GM21576 (cell line): ENCODE measurements at regions not wholly inside any gene's neighbourhood (a gene's known extent, or its start where the extent isn't known, plus 50 kb on each side); places are given as distances from the start of the nearest gene placed in this dataset.

Source experiments
- ATAC-seq: cut with Tn5 transposase; IDR thresholded peaks from one replicate; pipeline ENCODE4 v1.9.1; 2021; ENCODE audit warnings: mild to moderate bottlenecking, moderate library complexity; ENCODE audit not compliant: unreplicated experiment

- no peak for ATAC-seq
These were observed 77.4 kb downstream of the NCOR2 start for GRCh38 chr12:124489915-124490583.

GRCh38 chr12:124489220-124489619 lies 78.2 kb downstream of the NCOR2 start:
- no peak for ATAC-seq

GRCh38 chr12:124488520-124488919 lies 78.9 kb downstream of the NCOR2 start:
- ATAC-seq = no peak

GRCh38 chr12:124487834-124488165 lies 79.6 kb downstream of the NCOR2 start:
- no peak for ATAC-seq

- ATAC-seq = no peak
These were observed 80.2 kb downstream of the NCOR2 start for GRCh38 chr12:124487066-124487833.

GRCh38 chr12:124486346-124486963 lies 81.0 kb downstream of the NCOR2 start:
- no peak for ATAC-seq

GRCh38 chr12:124485371-124485770 lies 82.0 kb downstream of the NCOR2 start:
- no peak for ATAC-seq

- ATAC-seq = peak; percentile 34
These were observed 82.9 kb downstream of the NCOR2 start for GRCh38 chr12:124484526-124484953.

- no peak for ATAC-seq
These were observed 83.3 kb downstream of the NCOR2 start for GRCh38 chr12:124484067-124484466.

- ATAC-seq = no peak
These were observed 84.3 kb downstream of the NCOR2 start for GRCh38 chr12:124482901-124483799.

- ATAC-seq = no peak
These were observed 84.9 kb downstream of the NCOR2 start for GRCh38 chr12:124482567-124482893.

GRCh38 chr12:124481772-124482566 lies 85.4 kb downstream of the NCOR2 start:
- ATAC-seq = no peak

- ATAC-seq = no peak
These were observed 86.1 kb downstream of the NCOR2 start for GRCh38 chr12:124481257-124481750.

GRCh38 chr12:124480469-124481256 lies 86.7 kb downstream of the NCOR2 start:
- peak; percentile 69 for ATAC-seq

- ATAC-seq = peak; percentile 14
These were observed 87.5 kb downstream of the NCOR2 start for GRCh38 chr12:124479680-124480468.

GRCh38 chr12:124478985-124479645 lies 88.3 kb downstream of the NCOR2 start:
- no peak for ATAC-seq

- no peak for ATAC-seq
These were observed 89.0 kb downstream of the NCOR2 start for GRCh38 chr12:124478416-124478815.
